GM10248 (cell line): ENCODE measurements at regions not wholly inside any gene's neighbourhood (a gene's known extent, or its start where the extent isn't known, plus 50 kb on each side); places are given as distances from the start of the nearest gene placed in this dataset.

Experiments
- CTCF ChIA-PET: fragments of 300-600 bp; sonication (Branson Sonifier 250); formaldehyde crosslinking; extraction: SDS; loops from one replicate; lab custom pipeline; 2021; ENCODE audit warnings: antibody characterized with exemption; lab: Yijun Ruan, JAX
- POLR2A ChIA-PET: fragments of 350-650 bp; sonication (Branson Sonifier 250); formaldehyde crosslinking; extraction: SDS; loops from one replicate; lab custom pipeline; 2020; ENCODE audit warnings: antibody characterized with exemption; lab: Yijun Ruan, JAX
- DNase-seq: peaks from one replicate; pipeline ENCODE4 v3.0.0; 2012; ENCODE audit errors: extremely low spot score
- TF ChIP-seq, protein P1 (sequence below): IDR thresholded peaks from 2 replicates; pipeline ENCODE4 v1.5.1; 2012; ENCODE audit warnings: mild to moderate bottlenecking, low read depth; ENCODE audit errors: extremely low read depth, missing control alignments, control extremely low read depth

DNA sequence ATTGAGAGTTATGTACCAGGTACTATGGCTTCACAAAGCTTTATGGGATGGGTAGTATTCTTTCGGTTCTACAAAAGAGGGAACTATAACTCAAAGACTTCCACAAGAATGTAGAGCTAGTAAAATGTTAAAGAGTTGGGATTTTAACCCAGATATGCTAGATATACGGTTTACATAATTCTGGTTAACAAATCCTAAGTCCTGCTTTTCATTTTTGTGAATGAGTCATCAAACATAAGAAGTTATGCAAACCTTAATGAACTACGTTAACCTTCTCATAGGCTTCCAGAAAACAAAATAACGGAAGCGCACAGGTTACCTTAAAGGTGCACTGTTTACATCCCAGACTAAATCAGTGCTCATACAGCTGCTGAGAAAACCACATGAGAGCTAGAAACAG is 1049.3 kb downstream of the MCTP2 start:
- no peak for DNase-seq
- TF ChIP-seq, protein P1, sequence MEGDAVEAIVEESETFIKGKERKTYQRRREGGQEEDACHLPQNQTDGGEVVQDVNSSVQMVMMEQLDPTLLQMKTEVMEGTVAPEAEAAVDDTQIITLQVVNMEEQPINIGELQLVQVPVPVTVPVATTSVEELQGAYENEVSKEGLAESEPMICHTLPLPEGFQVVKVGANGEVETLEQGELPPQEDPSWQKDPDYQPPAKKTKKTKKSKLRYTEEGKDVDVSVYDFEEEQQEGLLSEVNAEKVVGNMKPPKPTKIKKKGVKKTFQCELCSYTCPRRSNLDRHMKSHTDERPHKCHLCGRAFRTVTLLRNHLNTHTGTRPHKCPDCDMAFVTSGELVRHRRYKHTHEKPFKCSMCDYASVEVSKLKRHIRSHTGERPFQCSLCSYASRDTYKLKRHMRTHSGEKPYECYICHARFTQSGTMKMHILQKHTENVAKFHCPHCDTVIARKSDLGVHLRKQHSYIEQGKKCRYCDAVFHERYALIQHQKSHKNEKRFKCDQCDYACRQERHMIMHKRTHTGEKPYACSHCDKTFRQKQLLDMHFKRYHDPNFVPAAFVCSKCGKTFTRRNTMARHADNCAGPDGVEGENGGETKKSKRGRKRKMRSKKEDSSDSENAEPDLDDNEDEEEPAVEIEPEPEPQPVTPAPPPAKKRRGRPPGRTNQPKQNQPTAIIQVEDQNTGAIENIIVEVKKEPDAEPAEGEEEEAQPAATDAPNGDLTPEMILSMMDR: no peak
- ChIA-PET CTCF (interaction anchor here (1.6 to 2.0 kb wide), 2 partner anchors 12 to 21 kb away, joined by 7 read pairs; no protein-coding TSS in a partner anchor), POLR2A (no interaction called here)

DNA sequence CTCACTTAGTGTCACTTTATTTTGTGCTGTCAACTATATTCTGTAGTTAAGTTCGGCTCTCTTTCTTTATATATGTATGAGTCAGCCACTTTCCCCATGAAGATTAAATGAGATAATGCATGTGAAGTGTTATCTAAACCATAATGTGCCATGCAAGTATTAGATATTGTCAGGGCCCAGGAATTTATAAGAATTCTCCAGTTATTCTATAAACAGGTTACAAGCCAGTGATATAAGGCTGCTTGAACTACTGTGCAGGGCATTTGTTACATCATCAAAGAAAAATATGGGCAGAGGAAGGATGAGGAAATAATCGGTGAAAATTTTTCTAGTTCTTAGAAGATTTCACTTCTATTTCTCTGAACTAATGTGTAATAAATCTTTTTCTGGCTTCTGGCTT is 1049.0 kb upstream of the NR2F2 start:
- no peak for DNase-seq
- TF ChIP-seq, protein P1: no peak
- ChIA-PET CTCF (interaction anchor here (1.6 to 2.0 kb wide), 2 partner anchors 11 to 22 kb away, joined by 7 read pairs; no protein-coding TSS in a partner anchor), POLR2A (no interaction called here)

DNA sequence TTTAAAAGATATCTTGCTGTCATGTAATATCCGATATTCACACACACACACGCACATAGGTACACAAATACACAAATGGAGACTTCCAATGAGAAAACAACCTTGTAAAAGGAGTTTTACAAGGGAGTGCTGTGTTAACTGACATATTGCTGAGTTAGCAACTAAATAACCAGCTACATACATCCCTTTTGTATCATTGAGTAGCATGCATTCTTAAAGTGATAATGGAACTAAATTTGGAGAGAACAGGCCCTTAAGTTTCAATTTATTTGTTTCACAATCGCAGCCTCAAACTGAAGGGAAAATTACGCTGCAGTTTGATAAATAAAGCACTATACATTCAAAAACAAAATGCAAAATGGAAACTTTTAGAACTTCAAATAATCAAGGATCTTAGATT is 1046.0 kb upstream of the NR2F2 start:
- TF ChIP-seq, protein P1: no peak
- ChIA-PET CTCF (interaction anchor here (2.2 kb wide), 1 partner anchor 25 kb away, joined by 8 read pairs; no protein-coding TSS in a partner anchor), POLR2A (no interaction called here)
- DNase-seq: no peak

DNA sequence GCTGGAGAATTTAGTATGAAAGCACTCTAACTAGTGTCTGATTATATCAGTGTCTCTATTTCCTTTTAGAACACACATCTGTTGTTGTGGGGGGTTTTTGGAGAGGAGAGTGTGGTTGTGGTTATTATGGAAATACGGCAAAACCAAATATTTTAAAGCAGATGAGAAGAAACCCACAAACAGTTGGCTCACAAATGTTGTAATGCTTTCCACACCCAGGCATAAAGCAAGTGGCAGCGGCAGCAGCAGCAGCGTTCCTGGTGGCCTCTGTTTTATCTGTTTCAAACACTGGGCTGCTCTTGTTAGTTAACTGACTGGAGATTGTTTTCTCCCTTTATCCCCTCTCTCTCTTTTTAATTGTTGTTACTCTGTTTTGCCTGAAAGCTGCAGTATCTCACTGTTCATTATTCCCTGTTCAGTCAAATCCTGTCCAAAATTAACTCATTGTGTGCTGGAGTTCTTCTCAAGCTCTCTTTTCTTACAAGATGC is 1045.5 kb upstream of the NR2F2 start:
- TF ChIP-seq, protein P1: no peak
- DNase-seq: no peak
- CTCF ChIA-PET: interaction anchor here (1.4 to 2.2 kb wide), 2 partner anchors 18 to 26 kb away, joined by 3 to 8 read pairs; no protein-coding TSS in a partner anchor
- POLR2A ChIA-PET: no interaction called here

DNA sequence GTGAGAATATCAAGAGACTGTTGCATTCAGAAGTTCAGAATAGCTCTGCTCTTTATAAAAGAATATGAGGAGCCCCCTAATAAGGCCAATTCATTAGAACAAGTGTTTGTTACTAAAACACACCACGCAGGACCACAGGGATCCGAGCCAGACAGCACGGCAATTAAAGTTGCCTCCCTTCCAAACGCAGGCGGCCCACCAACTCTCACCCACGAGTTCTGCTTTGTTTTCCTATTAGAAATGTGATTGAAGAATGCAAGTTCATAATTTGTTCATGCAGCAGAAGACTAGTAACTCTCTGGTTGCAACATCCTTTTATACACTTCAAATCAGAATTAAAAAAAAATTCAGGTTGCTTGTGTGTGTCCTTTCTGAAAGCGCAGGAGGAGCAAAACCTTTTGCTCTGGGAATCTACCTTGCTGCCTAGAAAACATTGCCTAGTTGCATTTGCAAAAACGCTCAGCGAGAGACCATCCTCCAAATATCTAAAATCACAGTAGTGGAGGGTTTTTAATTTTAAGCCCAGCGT is 1044.1 kb upstream of the NR2F2 start:
- no peak for DNase-seq
- POLR2A ChIA-PET: no interaction called here
- CTCF ChIA-PET: interaction anchor here (1.6 to 2.8 kb wide), 2 partner anchors 9 to 11 kb away, joined by 4 to 6 read pairs; no protein-coding TSS in a partner anchor
- TF ChIP-seq, protein P1: no peak

DNA sequence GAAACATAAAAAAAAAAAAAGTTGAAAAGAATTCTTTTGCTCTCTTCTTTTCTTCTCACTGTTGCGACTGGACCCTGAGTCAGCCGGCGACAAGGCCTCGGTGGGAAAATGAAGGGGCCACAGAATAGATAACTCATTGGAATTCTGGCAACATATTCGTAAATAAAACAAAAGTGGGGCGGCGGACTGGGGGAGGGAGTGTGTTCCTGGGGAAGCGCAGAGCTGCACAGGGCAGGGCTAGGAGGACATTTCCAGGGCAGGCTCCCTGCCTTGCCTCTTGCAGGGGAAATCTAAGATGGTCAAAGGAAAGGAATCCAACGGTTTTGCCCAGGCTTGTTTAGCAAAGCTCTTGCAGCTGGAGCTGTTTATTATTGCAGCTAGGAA is 1042.8 kb upstream of the NR2F2 start:
- TF ChIP-seq, protein P1: no peak
- ChIA-PET CTCF (interaction anchor here (0.7 to 2.8 kb wide), 4 partner anchors 9 to 18 kb away, joined by 3 to 6 read pairs (median 4); no protein-coding TSS in a partner anchor), POLR2A (no interaction called here)
- DNase-seq: no peak
